Fibroblast of pulmonary artery (primary cell): ENCODE measurements at regions not wholly inside any gene's neighbourhood (a gene's known extent, or its start where the extent isn't known, plus 50 kb on each side); places are given as distances from the start of the nearest gene placed in this dataset.

Source experiments
- DNase-seq: peaks from one replicate; pipeline ENCODE4 v3.0.0-alpha.2; 2010; ENCODE audit warnings: low read depth
- H3K4me3 ChIP-seq: replicated peaks from 2 replicates; pipeline ENCODE4 v1.5.1; 2011; ENCODE audit warnings: low read depth, mild to moderate bottlenecking, control low read depth, low read length, moderate library complexity
- TF ChIP-seq, protein P1 (sequence below): IDR thresholded peaks from 2 replicates; pipeline ENCODE4 v1.5.1; 2011; ENCODE audit warnings: mild to moderate bottlenecking, control low read depth, low read length, inconsistent platforms; ENCODE audit errors: missing control alignments

- no peak for DNase-seq
- H3K4me3 ChIP-seq, result no peak overlapping the region
- TF ChIP-seq, protein P1, sequence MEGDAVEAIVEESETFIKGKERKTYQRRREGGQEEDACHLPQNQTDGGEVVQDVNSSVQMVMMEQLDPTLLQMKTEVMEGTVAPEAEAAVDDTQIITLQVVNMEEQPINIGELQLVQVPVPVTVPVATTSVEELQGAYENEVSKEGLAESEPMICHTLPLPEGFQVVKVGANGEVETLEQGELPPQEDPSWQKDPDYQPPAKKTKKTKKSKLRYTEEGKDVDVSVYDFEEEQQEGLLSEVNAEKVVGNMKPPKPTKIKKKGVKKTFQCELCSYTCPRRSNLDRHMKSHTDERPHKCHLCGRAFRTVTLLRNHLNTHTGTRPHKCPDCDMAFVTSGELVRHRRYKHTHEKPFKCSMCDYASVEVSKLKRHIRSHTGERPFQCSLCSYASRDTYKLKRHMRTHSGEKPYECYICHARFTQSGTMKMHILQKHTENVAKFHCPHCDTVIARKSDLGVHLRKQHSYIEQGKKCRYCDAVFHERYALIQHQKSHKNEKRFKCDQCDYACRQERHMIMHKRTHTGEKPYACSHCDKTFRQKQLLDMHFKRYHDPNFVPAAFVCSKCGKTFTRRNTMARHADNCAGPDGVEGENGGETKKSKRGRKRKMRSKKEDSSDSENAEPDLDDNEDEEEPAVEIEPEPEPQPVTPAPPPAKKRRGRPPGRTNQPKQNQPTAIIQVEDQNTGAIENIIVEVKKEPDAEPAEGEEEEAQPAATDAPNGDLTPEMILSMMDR, result no peak
These were observed 350.4 kb upstream of the PKDCC start for GRCh38 chr2:41697389-41697788.

- TF ChIP-seq, protein P1, result peak; percentile 83
- peak; percentile 35 for DNase-seq
- H3K4me3 ChIP-seq, result no peak overlapping the region
These were observed 349.0 kb upstream of the PKDCC start for GRCh38 chr2:41698678-41699422.

- DNase-seq, result no peak
- TF ChIP-seq, protein P1, result no peak
- H3K4me3 ChIP-seq, result no peak overlapping the region
These were observed 346.6 kb upstream of the PKDCC start for GRCh38 chr2:41701231-41701630.

DNA sequence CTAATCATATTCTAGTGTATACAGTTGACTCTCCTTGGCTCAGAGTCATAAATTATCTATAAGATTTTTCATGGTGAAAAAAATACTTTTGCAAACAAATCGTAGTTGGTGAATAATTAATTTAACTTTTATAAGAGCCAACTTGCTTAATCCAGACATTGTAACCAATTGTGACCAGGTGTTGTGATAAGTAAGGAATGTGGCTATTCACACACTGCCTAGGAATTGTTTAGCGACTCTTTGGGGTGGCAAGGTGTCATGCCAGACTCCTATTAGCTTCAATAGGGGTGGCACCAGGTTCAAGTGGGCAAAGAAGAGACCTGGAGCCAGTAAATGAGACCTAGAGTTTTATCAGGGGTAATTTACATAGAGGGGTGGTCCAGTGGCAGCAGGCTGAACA, 344.7 kb upstream of the PKDCC start:
- no peak for DNase-seq
- H3K4me3 ChIP-seq, result no peak overlapping the region
- TF ChIP-seq, protein P1, result no peak

- DNase-seq, result no peak
- TF ChIP-seq, protein P1, result no peak
- H3K4me3 ChIP-seq, result no peak overlapping the region
These were observed 342.2 kb upstream of the PKDCC start for GRCh38 chr2:41705634-41706033.

- H3K4me3 ChIP-seq, result no peak overlapping the region
- TF ChIP-seq, protein P1, result no peak
- no peak for DNase-seq
These were observed 341.5 kb upstream of the PKDCC start for GRCh38 chr2:41706286-41706685.

DNA sequence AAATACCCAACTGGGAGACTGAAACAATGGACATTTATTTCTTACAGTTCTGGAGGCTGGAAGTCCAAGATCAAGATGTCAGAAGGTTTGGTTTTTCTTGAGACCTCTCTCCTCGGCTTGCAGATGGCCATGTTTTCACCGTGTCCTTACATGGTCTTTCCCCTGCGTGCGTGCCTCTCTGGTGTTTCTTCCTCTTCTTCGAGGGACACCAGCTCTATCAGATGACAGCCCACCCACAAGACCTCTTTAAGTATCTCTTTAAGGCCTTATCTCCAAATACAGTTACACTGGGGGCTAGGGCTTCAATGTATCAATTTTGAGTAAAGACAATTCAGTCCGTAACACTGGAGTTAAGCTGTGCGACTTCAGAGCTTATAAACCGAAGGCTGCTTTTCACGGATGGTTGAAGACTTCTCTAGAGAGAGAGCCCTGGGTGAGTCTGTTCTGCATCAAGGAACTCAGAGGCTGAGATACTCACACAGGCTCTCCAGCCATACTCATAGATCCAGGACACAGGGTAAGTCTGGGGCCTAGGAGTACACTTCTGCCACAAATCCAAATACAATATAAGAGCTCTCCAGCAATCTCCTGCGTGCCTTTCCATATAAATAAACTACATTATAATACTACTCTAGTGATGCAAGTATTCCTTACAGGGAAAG, 339.9 kb upstream of the PKDCC start:
- TF ChIP-seq, protein P1, result no peak
- no peak for DNase-seq
- no peak overlapping the region for H3K4me3 ChIP-seq
